ENCODE measurements at regions not wholly inside any gene's neighbourhood (a gene's known extent, or its start where the extent isn't known, plus 50 kb on each side); places are given as distances from the start of the nearest gene placed in this dataset.

DNA sequence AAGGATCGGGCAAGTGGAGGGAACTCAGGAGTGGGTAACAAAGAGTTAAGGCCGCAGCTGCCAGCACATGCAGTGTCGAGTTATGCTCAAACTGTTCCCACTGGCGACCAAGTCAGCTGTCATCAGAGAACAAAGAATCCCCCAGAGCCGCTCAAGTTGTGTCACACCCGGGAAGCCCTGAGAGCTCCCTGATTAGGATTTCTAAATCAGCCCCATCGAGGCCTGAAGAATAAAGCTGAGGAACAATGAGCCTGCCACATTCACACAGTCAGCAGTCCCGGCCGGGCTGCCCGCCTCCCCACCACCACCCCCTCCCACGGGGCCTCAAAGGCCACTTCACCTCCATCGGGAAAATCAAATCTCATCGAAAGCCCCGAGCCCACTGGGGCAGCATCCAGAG is 84.5 kb downstream of the SOX9 start:
- DNase-seq (ENCODE audit: low spot score): no peak
- intact Hi-C loops (cut with DNase I): no loop called here

DNA sequence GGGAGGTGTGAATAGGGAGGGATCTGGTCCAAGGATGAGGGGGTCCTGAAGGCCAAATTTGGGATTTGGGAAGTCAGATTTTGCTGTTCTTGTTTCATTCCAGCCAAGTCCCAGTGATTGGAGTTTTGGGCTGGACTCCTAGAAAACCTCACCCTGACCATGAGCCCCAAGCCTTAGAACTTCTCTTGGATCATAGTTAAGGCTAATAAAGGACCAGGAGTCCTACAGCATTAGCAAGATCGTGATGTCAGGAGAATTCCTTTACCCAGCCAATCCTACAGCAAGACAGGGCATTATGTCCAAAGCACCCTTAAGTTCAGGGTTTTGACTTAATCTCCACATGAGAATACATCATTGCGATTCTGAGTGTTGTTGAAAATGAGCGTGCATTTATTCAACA is 85.0 kb downstream of the SOX9 start:
- no peak for DNase-seq (ENCODE audit: low spot score)
- intact Hi-C loops (cut with DNase I): no loop called here

DNA sequence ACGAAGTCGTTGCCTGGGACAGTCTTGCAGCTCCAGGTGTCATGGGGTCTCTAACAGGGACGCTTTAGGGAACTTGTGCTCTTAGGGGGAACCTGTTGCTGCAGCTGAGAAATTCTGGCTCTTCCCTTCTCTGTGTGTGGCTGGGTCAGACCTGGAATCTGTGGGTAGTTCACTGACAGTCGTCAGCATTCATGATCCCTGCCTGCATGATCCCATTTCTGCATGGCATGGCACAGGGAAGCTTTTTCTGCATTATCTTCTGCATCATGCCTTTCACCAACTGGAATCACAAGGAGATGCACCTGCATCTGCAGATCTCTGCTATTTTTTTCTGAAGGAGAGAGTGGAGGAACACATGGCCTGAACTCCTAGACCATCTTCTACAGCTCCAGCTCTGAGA is 85.6 kb downstream of the SOX9 start:
- no peak for DNase-seq (ENCODE audit: low spot score)
- intact Hi-C loops (cut with DNase I): no loop called here

DNA sequence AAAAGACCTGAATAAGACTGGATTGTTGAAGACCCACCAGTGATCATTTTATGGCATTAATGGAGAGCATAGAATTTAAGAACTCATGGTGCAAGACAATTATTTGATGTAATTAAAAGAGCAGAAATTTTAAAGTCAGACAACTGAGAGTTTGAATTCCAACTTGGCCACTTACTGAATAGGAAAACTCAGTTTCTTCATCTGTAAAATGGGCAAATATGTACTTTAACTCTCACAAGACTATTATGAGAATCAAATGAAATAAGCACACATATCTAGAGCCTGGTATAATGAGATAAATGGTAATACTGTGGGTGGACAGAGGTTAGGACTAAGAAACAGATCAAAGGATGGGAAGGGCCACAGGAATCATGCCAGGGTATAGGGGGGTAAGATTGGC is 88.0 kb downstream of the SOX9 start:
- no peak for DNase-seq (ENCODE audit: low spot score)
- intact Hi-C loops (cut with DNase I): no loop called here

DNA sequence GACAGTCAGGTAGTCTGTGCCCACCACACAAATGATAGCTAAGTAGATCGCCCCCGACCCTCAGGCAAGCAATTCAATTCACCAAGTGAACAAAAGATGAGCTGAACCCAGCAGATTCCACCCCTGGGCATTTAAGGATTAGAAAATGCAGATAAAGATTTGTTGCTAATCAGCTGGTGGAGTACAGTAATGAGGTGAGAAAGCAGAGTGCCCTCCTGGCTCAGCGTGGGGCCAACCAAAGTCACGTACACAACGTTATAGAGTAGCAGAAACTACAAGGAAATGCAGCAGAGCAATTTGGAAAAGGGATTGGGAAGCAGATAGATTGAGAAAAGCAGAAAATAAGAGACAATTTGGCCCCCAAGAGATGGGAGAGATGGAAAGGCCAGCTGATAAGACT is 91.2 kb downstream of the SOX9 start:
- DNase-seq (ENCODE audit: low spot score): no peak
- intact Hi-C loops (cut with DNase I): no loop called here

DNA sequence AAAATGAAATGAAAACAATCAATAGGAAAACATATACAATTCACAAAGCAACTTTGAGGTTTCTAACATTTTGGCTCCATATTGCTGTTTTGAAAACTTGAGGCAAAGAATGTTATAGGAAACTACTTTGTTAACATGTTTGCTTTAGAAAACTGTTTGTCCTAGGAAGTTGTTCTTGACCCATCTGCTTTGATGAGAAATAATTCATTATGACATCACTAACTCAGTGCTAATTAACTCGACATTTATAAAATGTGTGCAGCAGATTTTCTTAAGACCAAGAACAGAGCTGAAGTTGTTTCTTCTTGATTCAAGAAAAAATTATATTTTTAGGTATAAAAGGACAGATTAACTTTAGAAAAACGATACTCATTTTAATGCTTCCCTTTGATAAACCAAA is 94.7 kb downstream of the SOX9 start:
- intact Hi-C loops (cut with DNase I): no loop called here
- DNase-seq (ENCODE audit: low spot score): no peak

DNA sequence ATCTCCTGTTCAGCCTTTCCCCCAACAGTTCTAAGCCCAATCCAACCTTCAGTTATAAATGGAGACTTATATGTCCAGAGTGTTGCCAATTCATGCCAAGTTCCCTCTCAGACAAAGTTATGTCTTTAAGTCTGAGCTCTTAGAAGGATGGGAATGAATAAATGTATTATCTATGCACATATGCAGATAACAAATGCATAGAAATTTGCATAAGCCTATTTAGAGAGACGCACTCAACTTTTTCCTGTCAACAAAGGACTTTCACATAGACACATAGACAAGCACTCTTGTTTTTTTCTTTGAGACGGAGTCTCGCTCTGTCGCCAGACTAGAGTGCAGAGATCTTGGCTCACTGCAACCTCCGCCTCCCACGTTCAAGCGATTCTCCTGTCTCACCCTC is 95.1 kb downstream of the SOX9 start:
- DNase-seq (ENCODE audit: low spot score): no peak
- intact Hi-C loops (cut with DNase I): no loop called here

DNA sequence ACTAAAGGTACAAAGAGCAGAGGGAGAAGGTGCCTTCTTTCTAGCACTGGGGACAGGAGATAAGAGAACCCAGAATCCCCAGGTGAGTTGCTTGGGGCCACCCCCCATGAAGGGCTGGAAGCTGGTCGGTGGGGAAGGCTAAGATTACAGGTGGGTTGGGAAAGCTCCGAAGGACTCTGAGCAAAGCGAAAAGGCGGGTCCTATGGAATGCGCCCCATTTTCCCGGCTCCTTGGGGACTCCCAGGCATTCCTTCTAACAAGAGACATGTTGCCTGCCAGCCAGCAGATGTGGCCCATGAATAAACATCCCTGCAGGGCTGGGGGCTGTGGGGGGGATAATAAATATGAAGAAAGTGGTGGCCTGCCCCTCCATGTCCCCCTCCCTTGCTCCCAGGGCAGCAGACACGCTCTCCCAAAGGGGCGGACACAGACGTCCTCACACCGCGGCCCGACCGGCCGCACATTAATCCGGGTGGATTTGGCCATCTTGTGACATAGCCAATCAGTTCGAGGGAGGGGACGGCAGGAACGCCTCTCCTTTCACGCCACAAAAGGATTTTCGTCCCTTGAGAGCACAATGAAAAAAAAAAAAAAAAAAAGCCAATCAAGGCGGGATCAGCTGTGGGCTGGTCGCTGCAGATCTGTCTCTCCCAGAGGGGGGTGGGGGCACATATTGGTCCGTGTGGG is 98.5 kb downstream of the SOX9 start:
- intact Hi-C loops (cut with DNase I): no loop called here
- no peak for DNase-seq (ENCODE audit: low spot score)

DNA sequence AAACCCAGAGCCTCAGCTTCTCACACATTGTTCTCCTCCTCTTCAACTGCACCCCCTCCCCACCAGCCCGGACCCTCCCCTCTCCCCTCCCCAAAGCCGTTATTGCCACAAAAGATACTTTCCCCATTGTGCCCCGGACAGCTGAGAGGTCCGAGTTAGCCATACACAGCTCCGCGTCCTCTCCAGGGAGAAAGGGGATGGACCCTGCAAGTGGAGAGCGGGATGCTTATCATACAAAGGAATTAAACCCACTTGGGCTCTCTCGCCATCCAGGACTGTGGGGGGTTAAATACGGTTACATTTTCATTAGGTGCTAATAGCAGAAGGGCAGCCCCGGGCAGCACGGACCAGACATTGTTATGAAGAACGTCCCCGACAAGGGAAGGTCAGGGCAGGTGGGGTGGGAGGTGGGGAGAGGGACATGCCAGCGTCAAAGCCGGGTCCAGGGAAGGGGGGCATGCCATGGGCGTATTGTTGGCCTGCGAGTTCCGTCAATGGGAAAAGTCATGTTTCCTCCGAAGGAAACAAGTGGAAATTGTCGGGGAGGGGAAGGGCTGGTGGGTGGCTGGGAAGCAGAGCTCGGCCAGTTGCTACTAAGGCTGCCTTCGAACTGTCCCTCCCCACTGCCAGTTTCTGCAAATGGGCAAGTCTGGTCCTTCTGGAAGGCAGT is 99.1 kb downstream of the SOX9 start:
- intact Hi-C loops (cut with DNase I): no loop called here
- DNase-seq (ENCODE audit: low spot score): no peak

DNA sequence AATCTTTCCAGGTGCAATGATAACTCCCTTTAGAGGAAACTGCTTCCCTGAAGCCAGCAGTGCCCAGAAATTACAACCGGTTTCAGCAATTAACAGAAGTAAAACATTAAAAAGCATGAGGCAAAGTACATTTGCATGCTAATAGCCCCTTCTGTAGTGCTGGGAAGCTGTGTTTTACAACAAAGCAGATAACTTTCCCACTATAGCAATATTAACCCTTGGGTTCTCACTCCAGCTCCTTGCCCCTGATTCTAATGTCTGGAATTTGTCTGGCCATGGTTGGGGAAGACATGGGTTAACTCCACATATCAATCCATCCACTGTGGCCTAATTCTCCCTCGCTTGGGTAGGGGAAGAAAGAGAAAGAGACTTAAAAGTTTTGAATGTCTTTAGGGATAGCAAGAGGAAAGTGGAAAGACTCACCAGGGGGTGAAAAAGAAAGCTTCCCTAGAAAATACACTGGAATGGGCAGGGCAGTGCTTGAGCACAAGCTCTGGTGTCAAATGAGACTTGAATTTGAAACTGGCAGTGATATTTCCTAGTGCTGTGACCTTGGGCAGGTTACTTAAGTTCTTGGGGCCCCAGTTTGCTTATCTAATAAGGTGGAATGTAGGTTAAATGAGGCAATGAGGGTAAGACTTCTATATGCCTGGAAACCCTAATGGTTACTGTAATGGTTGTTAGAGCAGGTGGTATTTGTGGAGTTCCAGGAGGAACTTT is 102.0 kb downstream of the SOX9 start:
- intact Hi-C loops (cut with DNase I): no loop called here
- DNase-seq (ENCODE audit: low spot score): no peak

DNA sequence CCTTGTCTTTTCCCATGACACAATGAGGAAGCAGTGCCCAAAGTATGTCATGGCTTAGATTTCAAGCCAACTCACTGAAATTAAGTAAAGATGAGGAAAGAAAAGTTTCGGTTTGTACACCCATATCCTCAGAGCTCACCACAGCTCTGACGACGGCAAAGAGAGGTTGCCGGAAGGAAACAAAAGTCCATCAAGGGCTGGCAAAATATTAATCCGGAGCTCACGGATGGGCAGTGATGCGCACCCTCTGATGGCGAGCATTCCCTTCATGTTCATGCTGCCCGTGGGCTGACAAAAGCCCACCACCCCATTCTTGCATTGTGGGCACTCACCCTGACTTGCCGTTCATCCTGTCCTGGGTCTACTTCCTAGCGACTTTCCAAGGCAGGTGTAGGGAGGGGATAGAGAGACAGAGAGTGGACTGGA is 103.1 kb downstream of the SOX9 start:
- intact Hi-C loops (cut with DNase I): no loop called here
- DNase-seq (ENCODE audit: low spot score): no peak

DNA sequence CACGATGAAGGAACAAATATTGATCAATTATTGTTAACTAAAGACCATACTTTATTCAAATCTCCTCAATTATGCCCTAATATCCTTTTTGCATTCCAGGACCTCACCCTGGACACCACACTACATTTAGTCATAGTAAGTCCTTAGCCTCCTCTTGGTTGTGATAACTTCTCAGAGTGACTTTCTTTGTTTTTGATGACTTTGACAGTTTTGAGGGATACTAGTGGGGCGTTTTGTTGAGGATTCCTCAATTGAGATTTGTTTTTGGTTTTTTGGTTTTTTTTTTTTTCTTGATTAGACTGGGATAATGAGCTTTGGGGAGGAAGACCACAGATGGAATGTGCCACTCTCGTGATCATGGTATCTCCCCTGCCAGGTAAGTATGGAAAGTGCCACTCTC is 105.5 kb downstream of the SOX9 start:
- intact Hi-C loops (cut with DNase I): no loop called here

DNA sequence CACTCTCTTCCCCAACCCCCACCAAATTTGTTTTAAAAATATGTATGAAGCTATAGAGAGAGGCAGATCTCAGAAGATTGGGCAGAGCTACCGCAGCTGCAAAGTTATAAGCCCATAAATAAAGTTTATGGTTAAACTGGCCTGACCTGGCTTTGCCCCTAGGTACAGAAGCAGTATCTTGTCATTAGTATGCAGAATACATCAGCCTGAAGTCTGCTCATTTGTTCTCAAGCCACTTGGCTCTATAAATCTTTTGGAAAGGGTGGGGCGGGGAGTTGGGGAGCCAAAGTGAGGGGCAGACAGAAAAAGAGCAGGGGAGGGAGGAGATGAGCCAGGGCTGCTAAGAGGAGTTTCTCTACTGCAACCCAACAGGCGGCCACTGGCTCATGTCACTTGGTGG is 113.2 kb downstream of the SOX9 start:
- intact Hi-C loops (cut with DNase I): no loop called here
- no peak for DNase-seq (ENCODE audit: low spot score)

More for the DNA sequence above, 105.5 kb downstream of the SOX9 start:
- DNase-seq (ENCODE audit: low spot score): no peak

DNA sequence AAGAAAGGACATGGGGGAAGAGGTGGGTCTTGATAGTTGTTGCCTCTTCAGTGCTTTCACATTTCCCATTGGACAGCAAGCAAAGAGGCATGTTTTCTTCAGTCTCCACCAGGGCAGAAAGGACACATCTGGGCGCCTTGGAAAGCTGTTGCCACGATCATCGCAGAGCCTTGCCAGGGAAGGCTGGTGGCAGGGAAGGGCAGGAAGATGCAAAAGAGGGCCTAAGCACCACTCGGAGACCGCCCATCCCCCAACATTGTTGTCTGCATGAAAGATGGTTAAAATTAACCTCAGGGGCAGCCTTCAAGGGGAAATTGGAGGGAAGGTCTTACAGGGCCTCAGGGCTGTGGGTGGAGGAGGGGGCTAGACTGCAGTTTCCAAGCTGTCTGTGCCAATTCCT is 114.2 kb downstream of the SOX9 start:
- intact Hi-C loops (cut with DNase I): no loop called here
- no peak for DNase-seq (ENCODE audit: low spot score)

DNA sequence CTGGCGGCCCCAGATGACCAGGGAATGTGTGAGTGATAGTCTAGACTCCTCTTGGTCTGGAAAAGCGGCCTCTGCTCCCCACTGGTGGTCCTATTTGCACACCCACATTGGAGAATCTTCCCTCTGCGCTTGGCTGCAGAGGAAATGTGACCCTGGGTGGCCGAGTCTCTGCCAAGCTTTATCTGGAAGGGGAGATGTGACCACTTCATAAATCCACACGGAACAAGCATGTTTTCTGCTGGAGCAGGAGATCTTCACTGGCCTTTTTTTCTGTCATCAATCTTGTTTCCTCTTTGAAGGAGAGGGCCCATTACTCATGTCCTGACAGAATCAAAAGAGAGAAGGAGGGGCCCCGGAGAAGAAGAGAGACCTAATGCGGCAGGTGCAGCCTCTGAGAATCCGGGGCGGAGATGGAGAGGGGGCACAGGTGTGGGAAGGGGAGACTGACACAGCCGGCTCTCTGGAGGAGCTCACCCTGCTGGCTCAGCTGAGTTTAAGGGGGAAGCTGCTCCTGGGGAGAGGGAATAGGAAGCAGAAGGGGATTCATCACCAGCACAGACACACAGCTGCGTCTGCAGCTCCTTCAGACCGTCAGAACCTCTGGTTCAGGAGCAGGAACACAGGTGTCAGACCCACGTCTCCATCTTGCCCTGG is 116.3 kb downstream of the SOX9 start:
- intact Hi-C loops (cut with DNase I): no loop called here
- no peak for DNase-seq (ENCODE audit: low spot score)

DNA sequence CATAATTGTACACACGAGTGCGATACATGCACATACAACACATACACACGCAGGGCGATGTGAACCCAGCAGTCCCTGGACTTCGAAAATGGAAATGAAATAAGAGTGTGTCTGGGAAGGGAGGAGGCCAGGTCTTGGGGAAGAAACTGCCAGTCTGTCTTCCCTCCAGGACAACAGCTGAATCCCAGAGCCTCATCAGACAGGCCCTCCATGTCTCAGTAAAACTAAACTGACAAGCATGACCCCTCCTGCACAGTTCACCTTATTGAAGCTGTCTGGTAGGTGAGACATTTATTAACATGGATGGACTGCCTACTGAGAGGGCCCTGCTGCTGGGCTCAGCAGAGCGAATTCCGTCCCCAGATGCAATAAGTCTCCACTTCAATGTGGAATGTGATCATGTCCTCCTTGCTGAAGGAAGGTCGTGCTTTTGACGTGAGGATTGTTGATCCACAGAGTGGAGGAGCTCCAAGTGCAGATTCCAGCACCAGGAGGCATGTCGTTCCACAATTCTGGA is 117.4 kb downstream of the SOX9 start:
- intact Hi-C loops (cut with DNase I): no loop called here
- no peak for DNase-seq (ENCODE audit: low spot score)

DNA sequence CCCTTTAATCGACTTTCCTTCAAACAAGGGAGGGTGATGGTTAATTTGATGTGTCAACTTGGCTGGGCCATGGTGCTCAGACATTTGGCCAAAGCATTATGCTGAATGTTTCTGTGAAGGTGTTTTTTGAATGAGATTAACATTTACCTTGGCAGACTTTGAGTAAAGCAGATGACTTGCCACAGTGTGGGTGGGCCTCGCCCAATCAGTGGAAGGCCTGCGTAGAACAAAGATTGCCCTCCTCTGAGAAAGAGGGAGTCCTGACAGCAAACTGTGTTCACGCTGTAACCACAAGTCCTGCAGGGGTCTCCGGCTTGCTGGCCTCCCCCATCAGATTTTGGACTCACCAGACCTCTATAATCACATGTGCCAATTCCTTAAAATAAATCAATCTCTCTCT is 118.7 kb downstream of the SOX9 start:
- DNase-seq (ENCODE audit: low spot score): no peak
- intact Hi-C loops (cut with DNase I): no loop called here

DNA sequence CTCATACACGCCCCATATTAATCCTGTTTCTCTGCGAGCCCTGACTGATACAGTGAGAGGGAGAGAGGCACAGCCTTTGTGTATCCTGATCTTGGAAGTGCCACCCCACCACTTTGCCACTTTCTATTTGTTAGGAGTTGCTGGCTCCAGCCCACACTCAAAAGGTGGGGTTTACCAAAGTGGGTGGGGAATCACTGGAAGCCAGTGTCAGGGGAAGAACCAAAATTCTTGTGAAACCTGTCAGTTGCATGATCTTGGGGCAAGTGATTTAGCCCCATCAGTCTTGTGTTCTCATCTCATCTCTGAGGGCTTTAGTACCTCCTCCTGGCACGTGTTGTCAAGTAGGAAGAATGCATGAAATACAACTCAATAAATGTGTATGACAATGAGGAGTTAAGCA is 119.5 kb downstream of the SOX9 start:
- intact Hi-C loops (cut with DNase I): no loop called here

DNA sequence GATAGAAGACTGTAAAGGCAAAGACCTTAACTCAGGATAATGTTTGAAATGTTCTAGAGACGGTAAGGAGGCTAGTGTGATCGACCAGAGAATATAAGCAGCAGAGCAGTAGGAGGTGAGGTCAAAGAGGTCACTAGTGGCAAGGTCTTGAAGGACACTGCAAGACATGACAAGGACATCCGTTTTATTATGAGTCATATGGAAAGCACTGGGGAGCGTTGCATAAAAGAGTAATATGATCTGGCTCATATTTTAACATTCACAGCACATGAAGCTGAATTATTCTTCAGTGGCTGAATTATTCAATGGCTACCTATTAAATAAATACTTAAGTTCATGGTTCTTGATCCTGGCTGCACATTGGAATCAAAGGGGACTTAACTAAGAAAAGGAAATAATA is 123.7 kb downstream of the SOX9 start:
- no peak for DNase-seq (ENCODE audit: low spot score)
- intact Hi-C loops (cut with DNase I): no loop called here

More for the DNA sequence above, 119.5 kb downstream of the SOX9 start:
- no peak for DNase-seq (ENCODE audit: low spot score)

DNA sequence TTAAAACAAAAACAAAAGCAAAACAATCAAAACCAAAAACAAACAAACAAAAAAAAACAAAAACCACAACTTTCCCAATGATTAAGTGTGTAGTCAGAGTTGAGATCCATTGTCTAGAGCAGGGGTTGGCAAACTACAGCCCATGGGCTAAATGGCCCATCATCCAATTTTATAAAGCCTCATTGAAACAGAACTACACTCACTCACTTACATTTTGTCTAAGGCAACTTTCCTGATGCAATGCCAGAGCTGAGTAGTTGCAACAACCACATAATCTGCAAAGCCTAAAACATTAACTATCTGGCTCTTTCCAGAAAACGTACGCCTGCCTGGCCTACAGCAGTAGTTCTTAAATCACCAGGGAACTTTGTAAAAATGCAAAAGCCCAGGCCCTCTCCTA is 124.1 kb downstream of the SOX9 start:
- no peak for DNase-seq (ENCODE audit: low spot score)
- intact Hi-C loops (cut with DNase I): no loop called here

Data from posterior vena cava (tissue), 2 donors.